IMR-90 (cell line): ENCODE measurements at regions not wholly inside any gene's neighbourhood (a gene's known extent, or its start where the extent isn't known, plus 50 kb on each side); places are given as distances from the start of the nearest gene placed in this dataset.

Source experiments
- ATAC-seq: fragments of 200-7000 bp; cut with Tn5 transposase; 2 replicates; pipeline ENCODE4 v1.9.1; 2020; ENCODE audit warnings: low read depth, mild to moderate bottlenecking, moderate library complexity
- BruUV-seq: library from RNA; stranded (reverse); fragments of 400-500 nt; replicated peaks from 2 replicates; lab custom pipeline; 2021; lab: Mats Ljungman, UMichigan
- CTCF ChIA-PET: fragments of 300-600 bp; formaldehyde crosslinking; extraction: SDS; loops from one replicate; lab custom pipeline; 2021; ENCODE audit warnings: antibody characterized with exemption; lab: Yijun Ruan, JAX
- POLR2A ChIA-PET: fragments of 300-600 bp; sonication (Branson Sonifier 250); formaldehyde crosslinking; loops from one replicate; lab custom pipeline; 2022; ENCODE audit warnings: antibody characterized with exemption; ENCODE audit not compliant: unreplicated experiment; lab: Charles Lee
- DNase-seq: peaks from one replicate; pipeline ENCODE4 v3.0.0; 2013
- H2AFZ ChIP-seq: replicated peaks from 2 replicates; pipeline ENCODE3; 2013; ENCODE audit warnings: low read length, mild to moderate bottlenecking; ENCODE audit not compliant: poor library complexity
- H2AK5ac ChIP-seq: 2 replicates; pipeline ENCODE4 v1.6.1; 2013; ENCODE audit warnings: low read depth, low read length, inconsistent platforms
- H2AK9ac ChIP-seq: replicated peaks from 2 replicates; pipeline ENCODE3; 2013; ENCODE audit warnings: mild to moderate bottlenecking, low read depth, low read length, moderate library complexity; ENCODE audit not compliant: poor library complexity
- H2BK120ac ChIP-seq: 2 replicates; pipeline ENCODE4 v1.6.1; 2013; ENCODE audit warnings: low read depth, low read length, inconsistent platforms
- H2BK15ac ChIP-seq: 3 replicates; pipeline ENCODE4 v1.6.1; 2013; ENCODE audit warnings: low read depth, low read length, inconsistent platforms
- H2BK20ac ChIP-seq: 2 replicates; pipeline ENCODE4 v1.6.1; 2013; ENCODE audit warnings: low read depth, mild to moderate bottlenecking, inconsistent platforms, low read length, moderate library complexity
- H2BK5ac ChIP-seq: 2 replicates; pipeline ENCODE4 v1.6.1; 2013; ENCODE audit warnings: mild to moderate bottlenecking, low read depth, low read length, inconsistent platforms; ENCODE audit not compliant: poor library complexity, severe bottlenecking
- H3K14ac ChIP-seq: replicated peaks from 2 replicates; pipeline ENCODE4 v1.6.1; 2013; ENCODE audit warnings: low read depth, low read length, inconsistent platforms
- H3K18ac ChIP-seq: 2 replicates; pipeline ENCODE4 v1.6.1; 2013; ENCODE audit warnings: low read depth, low read length, control low read depth
- H3K23ac ChIP-seq: 2 replicates; pipeline ENCODE4 v1.6.1; 2013; ENCODE audit warnings: low read depth, low read length, inconsistent platforms
- H3K27ac ChIP-seq: 2 replicates; pipeline ENCODE4 v1.5.1; 2013; ENCODE audit warnings: mild to moderate bottlenecking, control low read depth, low read length; ENCODE audit not compliant: insufficient read depth
- H3K27me3 ChIP-seq: 2 replicates; pipeline ENCODE4 v1.6.1; 2013; ENCODE audit warnings: low read length; ENCODE audit not compliant: control insufficient read depth, insufficient read depth
- H3K36me3 ChIP-seq: 2 replicates; pipeline ENCODE4 v1.6.1; 2013; ENCODE audit warnings: low read length, mixed read lengths; ENCODE audit not compliant: control insufficient read depth, insufficient read depth
- H3K4ac ChIP-seq: 2 replicates; pipeline ENCODE4 v1.6.1; 2013; ENCODE audit warnings: low read depth, low read length, inconsistent platforms
- H3K4me1 ChIP-seq: 2 replicates; pipeline ENCODE4 v1.6.1; 2013; ENCODE audit warnings: low read length, mixed read lengths; ENCODE audit not compliant: control insufficient read depth, insufficient read depth
- H3K4me2 ChIP-seq: 2 replicates; pipeline ENCODE4 v1.6.1; 2013; ENCODE audit warnings: low read depth, mild to moderate bottlenecking, control low read depth, low read length, moderate library complexity
- H3K4me3 ChIP-seq: 2 replicates; pipeline ENCODE4 v1.5.1; 2013; ENCODE audit warnings: low read depth, mild to moderate bottlenecking, control low read depth, low read length, moderate library complexity; ENCODE audit not compliant: insufficient read depth
- H3K56ac ChIP-seq: 2 replicates; pipeline ENCODE4 v1.6.1; 2013; ENCODE audit warnings: low read length, inconsistent platforms; ENCODE audit not compliant: insufficient read depth; ENCODE audit errors: extremely low read depth
- H3K79me1 ChIP-seq, 2 experiments: 2 replicates each; pipeline ENCODE4 v1.6.1; 2013; ENCODE audit warnings: low read length in 2 of 2, inconsistent platforms in 1 of 2, low read depth in 1 of 2
- H3K9ac ChIP-seq: 2 replicates; pipeline ENCODE4 v1.6.1; 2013; ENCODE audit warnings: low read depth, low read length, control low read depth
- H3K9me1 ChIP-seq: 2 replicates; pipeline ENCODE4 v1.6.1; 2013; ENCODE audit warnings: low read length, inconsistent platforms; ENCODE audit not compliant: insufficient read depth
- H3K9me3 ChIP-seq: 2 replicates; pipeline ENCODE4 v1.6.1; 2013; ENCODE audit warnings: low read length; ENCODE audit not compliant: control insufficient read depth, insufficient read depth
- H4K20me1 ChIP-seq: 2 replicates; pipeline ENCODE4 v1.6.1; 2013; ENCODE audit warnings: low read length, inconsistent platforms; ENCODE audit not compliant: insufficient read depth
- H4K5ac ChIP-seq: 2 replicates; pipeline ENCODE4 v1.6.1; 2013; ENCODE audit warnings: mild to moderate bottlenecking, low read depth, low read length, control low read depth
- H4K8ac ChIP-seq, 2 experiments: 2 replicates each; pipeline ENCODE4 v1.6.1; 2013; ENCODE audit warnings: low read depth in 2 of 2, low read length in 2 of 2, control low read depth in 1 of 2, inconsistent platforms in 1 of 2
- H4K91ac ChIP-seq: 2 replicates; pipeline ENCODE4 v1.6.1; 2013; ENCODE audit warnings: low read depth, low read length, inconsistent platforms; ENCODE audit not compliant: insufficient read depth
- BHLHE40 ChIP-seq: fragments of 150-350 bp; IDR thresholded peaks from 2 replicates; pipeline ENCODE4 v1.6.1; 2016; ENCODE audit warnings: mild to moderate bottlenecking, low read depth, low read length
- CHD1 ChIP-seq: IDR thresholded peaks from 2 replicates; pipeline ENCODE4 v1.6.1; 2012; ENCODE audit warnings: low read depth, low read length, improper control_type of control experiment
- FOS ChIP-seq: fragments of 150-350 bp; IDR thresholded peaks from 2 replicates; pipeline ENCODE4 v1.6.1; 2016; ENCODE audit warnings: low read depth, low read length
- MAFK ChIP-seq: IDR thresholded peaks from 2 replicates; pipeline ENCODE4 v1.6.1; 2012; ENCODE audit warnings: low read depth, low read length, improper control_type of control experiment
- MAZ ChIP-seq: IDR thresholded peaks from 2 replicates; pipeline ENCODE4 v1.6.1; 2012; ENCODE audit warnings: low read depth, mild to moderate bottlenecking, low read length, improper control_type of control experiment, moderate library complexity, borderline replicate concordance
- MXI1 ChIP-seq: IDR thresholded peaks from 2 replicates; pipeline ENCODE4 v1.6.1; 2012; ENCODE audit warnings: low read depth, mild to moderate bottlenecking, low read length, moderate library complexity, borderline replicate concordance
- NFE2L2 ChIP-seq: fragments of 150-350 bp; IDR thresholded peaks from 2 replicates; pipeline ENCODE4 v1.6.1; 2016; ENCODE audit warnings: low read depth, mild to moderate bottlenecking, low read length
- RCOR1 ChIP-seq: IDR thresholded peaks from 2 replicates; pipeline ENCODE4 v1.6.1; 2012; ENCODE audit warnings: mild to moderate bottlenecking, low read length, improper control_type of control experiment; ENCODE audit not compliant: insufficient replicate concordance
- RFX5 ChIP-seq: IDR thresholded peaks from 2 replicates; pipeline ENCODE4 v1.8.0; 2012; ENCODE audit warnings: low read depth, mild to moderate bottlenecking, low read length, moderate library complexity
- SMC3 ChIP-seq: fragments of 150-350 bp; IDR thresholded peaks from 2 replicates; pipeline ENCODE4 v1.6.1; 2016; ENCODE audit warnings: low read depth, mild to moderate bottlenecking, antibody characterized with exemption, low read length, moderate library complexity
- WGBS, 2 experiments: methylation state at CpG; one replicate each; pipeline versions ENCODE4 v1.1.5 to v1.1.7; 2013; ENCODE audit warnings: missing lambda C conversion rate in 2 of 2; ENCODE audit not compliant: insufficient read length in 1 of 2; ENCODE audit errors: extremely low coverage in 2 of 2; 5-methylcytosine and 5-hydroxymethylcytosine counted together
- dilution Hi-C: fragments of 300-500 bp; cut with HindIII; formaldehyde crosslinking; loops from one replicate; pipeline ENCODE4 v1.14.3; 2018; ENCODE audit warnings: low sequenced_read_pairs; ENCODE audit not compliant: unreplicated experiment
- in situ Hi-C: fragments of 300-500 bp; cut with MboI; formaldehyde crosslinking; loops from 3 replicates; pipeline ENCODE4 v1.14.3; 2019; ENCODE audit warnings: low sequenced_read_pairs, inconsistent platforms, mixed read lengths
- intact Hi-C: fragments of 100-400 bp; cut with micrococcal nuclease; formaldehyde crosslinking; loops from 2 replicates; pipeline ENCODE4 v1.10.0; 2022
- TF ChIP-seq, protein P1 (sequence below): fragments of 150-350 bp; IDR thresholded peaks from 2 replicates; pipeline ENCODE4 v1.6.1; 2016; ENCODE audit warnings: low read depth, mild to moderate bottlenecking, low read length, moderate library complexity, borderline replicate concordance
- TF ChIP-seq, protein P2 (sequence below): fragments of 150-350 bp; IDR thresholded peaks from 2 replicates; pipeline ENCODE4 v1.6.1; 2017; ENCODE audit warnings: mild to moderate bottlenecking, antibody characterized with exemption, low read length, low read depth

DNA sequence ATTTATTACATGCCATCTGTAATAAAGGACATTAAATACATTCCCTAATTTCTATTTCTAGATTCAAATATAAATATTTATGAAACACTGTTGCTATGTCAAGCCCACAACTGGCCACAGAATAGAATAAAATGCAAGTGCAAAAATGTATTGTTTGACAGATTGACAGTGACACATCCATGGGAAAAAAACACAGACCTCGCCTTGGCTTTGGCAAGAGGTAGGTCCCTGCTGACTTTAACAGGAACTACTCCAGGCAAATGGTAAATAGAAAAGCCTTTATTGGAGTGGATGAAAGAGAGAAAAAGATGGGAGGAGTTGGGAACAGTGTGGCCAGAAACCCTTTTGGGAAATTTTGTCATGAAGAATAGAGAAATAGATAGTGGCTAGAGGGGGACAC is 622.9 kb downstream of the UTRN start:
- H2AK5ac ChIP-seq: no peak overlapping the region
- H3K27ac ChIP-seq: no peak overlapping the region
- H2BK15ac ChIP-seq: no peak overlapping the region
- in situ Hi-C loops: no loop called here
- no peak overlapping the region for H2BK5ac ChIP-seq
- H3K4me3 ChIP-seq: no peak overlapping the region
- no peak overlapping the region for H2AK9ac ChIP-seq
- TF ChIP-seq FOS (no peak), MXI1 (no peak), RCOR1 (no peak), BHLHE40 (no peak), MAZ (no peak), RFX5 (no peak), NFE2L2 (no peak), SMC3 (no peak), MAFK (no peak), CHD1 (no peak)
- TF ChIP-seq, protein P1, sequence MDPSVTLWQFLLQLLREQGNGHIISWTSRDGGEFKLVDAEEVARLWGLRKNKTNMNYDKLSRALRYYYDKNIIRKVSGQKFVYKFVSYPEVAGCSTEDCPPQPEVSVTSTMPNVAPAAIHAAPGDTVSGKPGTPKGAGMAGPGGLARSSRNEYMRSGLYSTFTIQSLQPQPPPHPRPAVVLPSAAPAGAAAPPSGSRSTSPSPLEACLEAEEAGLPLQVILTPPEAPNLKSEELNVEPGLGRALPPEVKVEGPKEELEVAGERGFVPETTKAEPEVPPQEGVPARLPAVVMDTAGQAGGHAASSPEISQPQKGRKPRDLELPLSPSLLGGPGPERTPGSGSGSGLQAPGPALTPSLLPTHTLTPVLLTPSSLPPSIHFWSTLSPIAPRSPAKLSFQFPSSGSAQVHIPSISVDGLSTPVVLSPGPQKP: no peak
- TF ChIP-seq, protein P2, sequence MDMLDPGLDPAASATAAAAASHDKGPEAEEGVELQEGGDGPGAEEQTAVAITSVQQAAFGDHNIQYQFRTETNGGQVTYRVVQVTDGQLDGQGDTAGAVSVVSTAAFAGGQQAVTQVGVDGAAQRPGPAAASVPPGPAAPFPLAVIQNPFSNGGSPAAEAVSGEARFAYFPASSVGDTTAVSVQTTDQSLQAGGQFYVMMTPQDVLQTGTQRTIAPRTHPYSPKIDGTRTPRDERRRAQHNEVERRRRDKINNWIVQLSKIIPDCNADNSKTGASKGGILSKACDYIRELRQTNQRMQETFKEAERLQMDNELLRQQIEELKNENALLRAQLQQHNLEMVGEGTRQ: no peak
- peak overlapping the region; percentile 7; the same call in 1 of the 2 replicates for H3K14ac ChIP-seq
- dilution Hi-C loops: no loop called here
- H3K18ac ChIP-seq: no peak overlapping the region
- H4K91ac ChIP-seq: no peak overlapping the region
- CTCF ChIA-PET: no interaction called here
- H4K20me1 ChIP-seq: no peaks in the 10 kb centered on the region
- H3K27me3 ChIP-seq: no peaks in the 10 kb centered on the region
- peak; percentile 54 for DNase-seq
- H3K23ac ChIP-seq: no peak overlapping the region
- no peak overlapping the region for H2AFZ ChIP-seq
- H3K4me2 ChIP-seq: no peak overlapping the region
- no peak overlapping the region for H3K9ac ChIP-seq
- no peak for ATAC-seq
- H2BK120ac ChIP-seq: no peak overlapping the region
- no peak overlapping the region for H3K56ac ChIP-seq
- no peaks in the 10 kb centered on the region for H3K36me3 ChIP-seq
- H4K8ac ChIP-seq: no peak overlapping the region
- no CpG with 5 or more reads among the region's 1 CpG for WGBS, 2 experiments
- H3K79me1 ChIP-seq: no peaks in the 10 kb centered on the region
- H3K9me3 ChIP-seq: no peaks in the 10 kb centered on the region
- no peak overlapping the region for H2BK20ac ChIP-seq
- no peak overlapping the region for H3K4ac ChIP-seq
- no TSS peak for BruUV-seq
- POLR2A ChIA-PET: no interaction called here
- H4K5ac ChIP-seq: no peak overlapping the region
- peaks cover 7% of the 10 kb centered on the region for H3K4me1 ChIP-seq
- intact Hi-C loops: no loop called here
- H3K9me1 ChIP-seq: no peaks in the 10 kb centered on the region; the same call in 1 of the 2 replicates
